ENCODE measurements at regions not wholly inside any gene's neighbourhood (a gene's known extent, or its start where the extent isn't known, plus 50 kb on each side); places are given as distances from the start of the nearest gene placed in this dataset.
"Not testable (repeated sequence)": the region's sequence is repeated elsewhere in the genome, so short reads cannot be mapped to it uniquely, and the experiment has no call there.

DNA sequence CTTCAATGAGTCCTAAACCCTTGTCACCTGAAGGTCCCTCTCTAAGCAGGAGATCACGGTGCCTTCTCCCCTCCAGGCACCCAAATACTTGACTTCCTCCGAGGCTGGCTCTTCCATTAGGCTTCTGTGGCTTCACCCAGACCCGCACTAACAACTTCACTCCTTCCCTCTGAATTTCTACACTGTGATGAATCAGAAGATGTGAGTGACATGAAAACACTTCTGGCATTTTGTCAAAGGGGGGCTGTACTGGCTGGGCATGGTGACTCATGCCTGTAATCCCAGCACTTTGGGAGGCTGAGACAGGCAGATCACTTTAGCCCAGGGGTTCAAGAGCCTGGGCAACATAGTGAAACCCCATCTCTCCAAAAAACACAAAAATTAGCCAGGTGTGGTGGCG, 72.6 kb upstream of the CNEP1R1 start:
- Histone ChIP-seq H3K27me3 (ENCODE audit: control insufficient read depth in 2 of 2, insufficient read depth in 1 of 2, low read length in 1 of 2) (peaks cover 0 to 2% of the 10 kb centered on the region in 2 donors), H3K27ac (ENCODE audit: low read depth in 1 of 2, low read length in 1 of 2) (no peak overlapping the region), H3K36me3 (ENCODE audit: control insufficient read depth in 2 of 2, insufficient read depth in 2 of 2, low read length in 1 of 2) (no peaks in the 10 kb centered on the region), H3K4me1 (ENCODE audit: control insufficient read depth in 2 of 2, insufficient read depth in 2 of 2, low read length in 2 of 2) (no peaks in the 10 kb centered on the region), H3K9me3 (ENCODE audit: control insufficient read depth in 2 of 2, insufficient read depth in 1 of 2, low read length in 1 of 2) (no peaks in the 10 kb centered on the region), H3K4me3 (ENCODE audit: low read length in 2 of 2) (no peak overlapping the region)
- 85% methylated on average over 4 of the region's 4 CpGs for WGBS
- DNase-seq (ENCODE audit: low read depth in 6 of 9, low spot score in 9 of 9) = no peak

DNA sequence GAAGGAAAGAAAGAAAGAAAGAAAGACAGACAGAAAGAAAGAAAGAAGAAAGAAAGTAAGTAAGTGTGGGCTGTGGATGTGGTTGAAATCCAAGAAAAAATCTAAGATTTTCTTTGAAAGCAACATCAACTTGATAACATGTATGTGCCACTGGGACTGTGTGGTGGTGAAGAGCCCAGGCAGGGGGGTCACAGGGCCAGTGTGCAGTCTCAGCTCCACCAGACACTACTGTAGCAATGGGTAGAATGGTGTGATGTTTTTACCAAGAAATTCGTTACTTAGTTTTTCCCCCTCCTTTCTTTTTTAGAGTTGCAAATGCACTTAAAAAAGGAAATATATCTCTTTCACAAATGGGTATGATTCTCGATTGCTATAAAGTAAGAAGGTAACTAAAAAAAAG, 71.9 kb upstream of the CNEP1R1 start:
- H3K36me3 ChIP-seq (ENCODE audit: control insufficient read depth in 2 of 2, insufficient read depth in 2 of 2, low read length in 1 of 2) = no peaks in the 10 kb centered on the region
- WGBS = 43% methylated on average over 2 of the region's 2 CpGs
- H3K4me3 ChIP-seq (ENCODE audit: low read length in 2 of 2) = no peak overlapping the region
- no peaks in the 10 kb centered on the region for H3K4me1 ChIP-seq (ENCODE audit: control insufficient read depth in 2 of 2, insufficient read depth in 2 of 2, low read length in 2 of 2)
- no peaks in the 10 kb centered on the region for H3K9me3 ChIP-seq (ENCODE audit: control insufficient read depth in 2 of 2, insufficient read depth in 1 of 2, low read length in 1 of 2)
- DNase-seq (ENCODE audit: low read depth in 6 of 9, low spot score in 9 of 9) = no peak
- no peak overlapping the region for H3K27ac ChIP-seq (ENCODE audit: low read depth in 1 of 2, low read length in 1 of 2)
- peaks cover 0 to 2% of the 10 kb centered on the region in 2 donors for H3K27me3 ChIP-seq (ENCODE audit: control insufficient read depth in 2 of 2, insufficient read depth in 1 of 2, low read length in 1 of 2)

DNA sequence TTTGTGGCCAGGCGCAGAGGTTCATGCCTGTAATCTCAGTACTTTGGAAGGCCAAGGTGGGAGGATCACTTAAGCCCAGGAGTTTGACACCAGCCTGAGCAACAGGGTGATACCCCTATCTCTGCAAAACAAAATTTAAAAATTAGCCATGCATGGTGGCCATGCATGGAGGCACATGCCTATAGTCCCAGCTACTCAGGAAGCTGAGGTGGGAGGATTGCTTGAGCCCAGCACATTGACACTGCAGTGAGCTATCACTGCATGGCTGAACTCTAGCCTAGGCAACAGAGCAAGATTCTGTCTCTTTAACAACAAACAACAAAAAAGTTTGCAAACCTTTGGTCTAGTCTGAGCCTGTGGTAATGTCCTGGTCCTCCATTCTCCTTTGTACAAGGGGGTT, 69.2 kb upstream of the CNEP1R1 start:
- H3K4me3 ChIP-seq (ENCODE audit: low read length in 2 of 2) = no peak overlapping the region
- DNase-seq (ENCODE audit: low read depth in 6 of 9, low spot score in 9 of 9) = no peak
- peaks cover 0 to 2% of the 10 kb centered on the region in 2 donors for H3K27me3 ChIP-seq (ENCODE audit: control insufficient read depth in 2 of 2, insufficient read depth in 1 of 2, low read length in 1 of 2)
- H3K27ac ChIP-seq (ENCODE audit: low read depth in 1 of 2, low read length in 1 of 2) = no peak overlapping the region
- H3K36me3 ChIP-seq (ENCODE audit: control insufficient read depth in 2 of 2, insufficient read depth in 2 of 2, low read length in 1 of 2) = no peaks in the 10 kb centered on the region
- H3K4me1 ChIP-seq (ENCODE audit: control insufficient read depth in 2 of 2, insufficient read depth in 2 of 2, low read length in 2 of 2) = no peaks in the 10 kb centered on the region
- whole genome bisulfite sequencing = 97% methylated on average over 1 of the region's 1 CpG
- H3K9me3 ChIP-seq (ENCODE audit: control insufficient read depth in 2 of 2, insufficient read depth in 1 of 2, low read length in 1 of 2) = no peaks in the 10 kb centered on the region

DNA sequence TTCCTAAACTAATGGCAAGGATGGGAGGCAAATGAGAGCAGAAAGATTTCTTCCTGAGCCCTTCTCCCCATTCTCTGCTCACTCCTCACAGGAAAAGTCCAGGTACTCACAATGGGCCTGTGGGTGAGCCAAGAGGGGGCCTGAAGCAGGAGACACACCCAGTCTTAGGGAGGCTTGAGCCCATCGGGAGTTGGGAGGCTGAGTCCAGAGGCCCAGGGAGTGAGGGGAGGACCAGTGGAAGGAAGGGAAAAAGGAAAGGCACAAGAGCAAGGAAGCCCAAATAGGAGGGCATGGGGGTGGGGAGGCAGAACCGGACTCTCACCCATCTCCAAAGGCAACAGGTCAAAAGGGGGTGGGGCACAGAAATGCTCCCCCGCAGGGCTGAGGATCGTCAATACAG, 68.1 kb upstream of the CNEP1R1 start:
- WGBS = 99% methylated on average over 4 of the region's 4 CpGs
- H3K36me3 ChIP-seq (ENCODE audit: control insufficient read depth in 2 of 2, insufficient read depth in 2 of 2, low read length in 1 of 2) = no peaks in the 10 kb centered on the region
- no peak overlapping the region for H3K27ac ChIP-seq (ENCODE audit: low read depth in 1 of 2, low read length in 1 of 2)
- H3K27me3 ChIP-seq (ENCODE audit: control insufficient read depth in 2 of 2, insufficient read depth in 1 of 2, low read length in 1 of 2) = peaks cover 0 to 2% of the 10 kb centered on the region in 2 donors
- H3K9me3 ChIP-seq (ENCODE audit: control insufficient read depth in 2 of 2, insufficient read depth in 1 of 2, low read length in 1 of 2) = no peaks in the 10 kb centered on the region
- no peak overlapping the region for H3K4me3 ChIP-seq (ENCODE audit: low read length in 2 of 2)
- no peak for DNase-seq (ENCODE audit: low read depth in 6 of 9, low spot score in 9 of 9)
- no peaks in the 10 kb centered on the region for H3K4me1 ChIP-seq (ENCODE audit: control insufficient read depth in 2 of 2, insufficient read depth in 2 of 2, low read length in 2 of 2)

DNA sequence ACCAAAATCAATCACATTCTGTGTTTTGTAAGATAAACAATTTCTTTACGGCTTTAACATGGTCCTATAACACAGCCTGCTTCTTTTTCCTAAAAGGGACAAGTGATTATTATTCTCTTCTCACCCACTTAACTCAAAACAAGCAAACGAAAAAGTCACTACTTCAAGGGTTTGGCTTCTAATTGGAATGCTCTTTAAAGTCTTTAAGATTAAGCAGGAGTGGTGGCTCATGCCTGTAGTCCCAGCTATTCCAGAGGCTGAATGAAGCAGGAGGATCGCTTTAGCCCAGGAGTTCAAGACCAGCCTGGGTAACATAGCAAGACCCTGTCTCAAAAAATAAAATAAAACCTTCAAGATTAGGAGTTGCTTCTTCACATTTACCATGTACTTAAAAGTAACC, 66.6 kb upstream of the CNEP1R1 start:
- H3K27me3 ChIP-seq (ENCODE audit: control insufficient read depth in 2 of 2, insufficient read depth in 1 of 2, low read length in 1 of 2) = peaks cover 0 to 2% of the 10 kb centered on the region in 2 donors
- no peak overlapping the region for H3K4me3 ChIP-seq (ENCODE audit: low read length in 2 of 2)
- H3K9me3 ChIP-seq (ENCODE audit: control insufficient read depth in 2 of 2, insufficient read depth in 1 of 2, low read length in 1 of 2) = no peaks in the 10 kb centered on the region
- no peaks in the 10 kb centered on the region for H3K4me1 ChIP-seq (ENCODE audit: control insufficient read depth in 2 of 2, insufficient read depth in 2 of 2, low read length in 2 of 2)
- no peaks in the 10 kb centered on the region for H3K36me3 ChIP-seq (ENCODE audit: control insufficient read depth in 2 of 2, insufficient read depth in 2 of 2, low read length in 1 of 2)
- H3K27ac ChIP-seq (ENCODE audit: low read depth in 1 of 2, low read length in 1 of 2) = no peak overlapping the region
- DNase-seq (ENCODE audit: low read depth in 6 of 9, low spot score in 9 of 9) = no peak
- 93% methylated on average over 3 of the region's 3 CpGs for WGBS

DNA sequence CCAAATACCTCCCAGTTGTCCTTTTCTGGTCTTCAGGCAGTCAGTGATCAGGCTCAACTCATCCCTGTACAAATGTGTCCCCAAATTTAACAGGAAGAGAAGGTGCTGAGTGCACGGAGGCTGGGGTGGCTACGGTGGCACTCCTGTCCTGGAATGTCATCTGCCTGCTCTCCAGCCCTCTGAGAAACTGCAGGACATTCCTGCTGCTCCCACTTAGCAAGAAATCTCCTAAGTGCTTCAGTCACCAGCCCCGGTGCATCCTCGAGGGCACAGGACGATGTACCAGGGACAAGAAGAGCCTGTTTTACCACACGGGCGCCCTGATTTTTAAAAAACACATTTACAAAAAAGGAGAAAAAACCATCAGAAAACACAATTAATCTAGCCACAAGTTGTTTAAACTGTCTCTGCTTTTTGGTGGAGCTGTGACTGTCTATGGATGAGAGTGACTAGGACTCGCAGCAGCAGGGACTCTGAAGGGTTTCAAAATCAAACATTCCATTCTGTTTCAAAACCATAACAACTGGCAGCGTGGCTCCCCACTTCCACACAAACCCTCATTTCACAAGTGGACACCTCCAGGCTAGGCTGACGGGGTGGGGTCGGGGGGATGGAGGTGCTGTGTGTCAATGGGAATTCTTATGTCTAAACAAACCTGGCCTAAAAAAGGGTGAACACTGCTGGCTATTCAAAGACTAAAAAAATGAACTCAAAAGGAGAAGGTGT, 65.3 kb upstream of the CNEP1R1 start:
- Histone ChIP-seq H3K36me3 (ENCODE audit: control insufficient read depth in 2 of 2, insufficient read depth in 2 of 2, low read length in 1 of 2) (no peaks in the 10 kb centered on the region), H3K27ac (ENCODE audit: low read depth in 1 of 2, low read length in 1 of 2) (no peak overlapping the region), H3K27me3 (ENCODE audit: control insufficient read depth in 2 of 2, insufficient read depth in 1 of 2, low read length in 1 of 2) (peaks cover 0 to 2% of the 10 kb centered on the region in 2 donors), H3K4me1 (ENCODE audit: control insufficient read depth in 2 of 2, insufficient read depth in 2 of 2, low read length in 2 of 2) (no peaks in the 10 kb centered on the region), H3K4me3 (ENCODE audit: low read length in 2 of 2) (no peak overlapping the region), H3K9me3 (ENCODE audit: control insufficient read depth in 2 of 2, insufficient read depth in 1 of 2, low read length in 1 of 2) (no peaks in the 10 kb centered on the region)
- WGBS = 95% methylated on average over 11 of the region's 11 CpGs
- no peak for DNase-seq (ENCODE audit: low read depth in 6 of 9, low spot score in 9 of 9)

DNA sequence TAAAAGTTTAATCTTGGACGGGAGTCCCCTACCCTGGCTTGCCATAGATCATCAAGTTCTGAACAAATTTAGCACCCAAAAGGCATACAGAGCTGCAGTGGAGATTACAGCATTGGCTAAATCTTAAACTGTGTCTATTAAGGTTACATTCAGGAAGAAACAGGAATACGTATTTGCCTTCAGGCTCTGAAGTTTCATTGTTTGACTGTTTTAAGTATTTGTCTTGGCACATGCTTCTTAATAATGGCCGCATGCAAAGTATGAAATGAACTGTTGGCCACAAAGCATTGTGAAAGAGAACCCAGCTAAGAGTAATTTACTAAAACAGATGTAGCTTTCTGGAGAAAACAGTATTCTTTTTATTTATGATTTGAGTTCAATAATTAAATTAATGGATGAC, 63.9 kb upstream of the CNEP1R1 start:
- DNase-seq (ENCODE audit: low read depth in 6 of 9, low spot score in 9 of 9) = no peak
- peaks cover 0 to 2% of the 10 kb centered on the region in 2 donors for H3K27me3 ChIP-seq (ENCODE audit: control insufficient read depth in 2 of 2, insufficient read depth in 1 of 2, low read length in 1 of 2)

DNA sequence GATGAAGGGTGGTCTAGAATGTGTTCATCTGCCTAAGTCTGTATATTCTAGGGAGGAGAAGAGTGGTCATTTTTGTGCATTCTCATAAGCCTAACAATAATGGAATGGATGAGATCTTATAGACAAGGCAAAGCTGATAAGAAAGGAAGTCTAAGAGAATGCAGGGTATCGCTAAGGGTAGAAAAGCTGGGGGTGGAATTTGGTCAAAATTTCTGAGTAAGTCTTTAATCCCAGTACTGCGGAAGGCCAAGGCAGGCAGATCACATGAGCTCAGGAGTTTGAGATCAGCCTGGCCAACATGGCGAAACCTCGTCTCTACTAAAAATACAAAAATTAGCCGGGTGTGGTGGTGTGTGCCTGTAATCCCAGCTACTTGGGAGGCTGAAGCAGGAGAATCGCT, 62.5 kb upstream of the CNEP1R1 start:
- H3K36me3 ChIP-seq (ENCODE audit: control insufficient read depth in 2 of 2, insufficient read depth in 2 of 2, low read length in 1 of 2); DNase-seq (ENCODE audit: low read depth in 6 of 9, low spot score in 9 of 9); H3K4me1 ChIP-seq (ENCODE audit: control insufficient read depth in 2 of 2, insufficient read depth in 2 of 2, low read length in 2 of 2); H3K9me3 ChIP-seq (ENCODE audit: control insufficient read depth in 2 of 2, insufficient read depth in 1 of 2, low read length in 1 of 2); H3K27ac ChIP-seq (ENCODE audit: low read depth in 1 of 2, low read length in 1 of 2); H3K4me3 ChIP-seq (ENCODE audit: low read length in 2 of 2); H3K27me3 ChIP-seq (ENCODE audit: control insufficient read depth in 2 of 2, insufficient read depth in 1 of 2, low read length in 1 of 2): not testable (repeated sequence)
- WGBS = 98% methylated on average over 6 of the region's 6 CpGs

More for the DNA sequence above, 63.9 kb upstream of the CNEP1R1 start:
- Histone ChIP-seq H3K27ac (ENCODE audit: low read depth in 1 of 2, low read length in 1 of 2) (no peak overlapping the region), H3K4me3 (ENCODE audit: low read length in 2 of 2) (no peak overlapping the region), H3K9me3 (ENCODE audit: control insufficient read depth in 2 of 2, insufficient read depth in 1 of 2, low read length in 1 of 2) (no peaks in the 10 kb centered on the region), H3K36me3 (ENCODE audit: control insufficient read depth in 2 of 2, insufficient read depth in 2 of 2, low read length in 1 of 2) (no peaks in the 10 kb centered on the region), H3K4me1 (ENCODE audit: control insufficient read depth in 2 of 2, insufficient read depth in 2 of 2, low read length in 2 of 2) (no peaks in the 10 kb centered on the region)
- WGBS = 89% methylated on average over 3 of the region's 3 CpGs

DNA sequence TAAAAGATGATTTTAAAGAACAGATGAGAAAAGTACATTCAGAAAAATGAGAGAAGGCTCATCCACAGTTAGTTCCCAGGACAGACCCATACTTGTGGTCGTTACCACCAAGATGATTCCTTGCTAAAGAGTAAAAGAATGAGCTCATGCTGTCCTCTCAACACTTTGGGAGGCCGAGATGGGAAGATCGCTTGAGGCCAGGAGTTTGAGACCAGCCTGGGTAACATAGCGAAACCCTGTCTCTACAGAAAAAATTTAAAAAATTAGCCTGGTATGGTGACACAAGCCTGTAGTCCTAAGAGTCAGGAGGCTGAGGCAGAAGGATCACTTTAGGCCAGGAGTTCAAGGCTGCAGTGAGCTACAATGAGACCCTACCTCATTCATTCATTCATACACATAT, 60.7 kb upstream of the CNEP1R1 start:
- H3K9me3 ChIP-seq (ENCODE audit: control insufficient read depth in 2 of 2, insufficient read depth in 1 of 2, low read length in 1 of 2) = no peaks in the 10 kb centered on the region
- H3K27ac ChIP-seq (ENCODE audit: low read depth in 1 of 2, low read length in 1 of 2) = no peak overlapping the region
- H3K4me3 ChIP-seq (ENCODE audit: low read length in 2 of 2) = no peak overlapping the region
- no peak for DNase-seq (ENCODE audit: low read depth in 6 of 9, low spot score in 9 of 9)
- no peaks in the 10 kb centered on the region for H3K4me1 ChIP-seq (ENCODE audit: control insufficient read depth in 2 of 2, insufficient read depth in 2 of 2, low read length in 2 of 2)
- 83% methylated on average over 4 of the region's 4 CpGs for WGBS
- peaks cover 0 to 9% of the 10 kb centered on the region in 2 donors for H3K27me3 ChIP-seq (ENCODE audit: control insufficient read depth in 2 of 2, insufficient read depth in 1 of 2, low read length in 1 of 2)
- H3K36me3 ChIP-seq (ENCODE audit: control insufficient read depth in 2 of 2, insufficient read depth in 2 of 2, low read length in 1 of 2) = no peaks in the 10 kb centered on the region

Data from thymus (tissue), 11 donors.